MM.1S (cell line): ENCODE measurements at regions not wholly inside any gene's neighbourhood (a gene's known extent, or its start where the extent isn't known, plus 50 kb on each side); places are given as distances from the start of the nearest gene placed in this dataset.

Experiments
- DNase-seq: peaks from one replicate; pipeline ENCODE4 v3.0.0-alpha.2; 2015
- H2AFZ ChIP-seq: fragments of 300-600 bp; sonication (generic); 2 replicates; pipeline ENCODE4 v1.6.0; 2016; ENCODE audit warnings: antibody characterized with exemption, low read length
- H3F3A ChIP-seq: fragments of 300-600 bp; sonication (generic); 2 replicates; pipeline ENCODE4 v1.6.1; 2016; ENCODE audit warnings: mild to moderate bottlenecking, antibody characterized with exemption, low read length, moderate library complexity, mixed read lengths; ENCODE audit not compliant: insufficient read depth
- H3K27ac ChIP-seq: fragments of 300-600 bp; sonication (generic); 2 replicates; pipeline ENCODE4 v1.5.1; 2016; ENCODE audit warnings: mild to moderate bottlenecking, low read length
- H3K27me3 ChIP-seq: fragments of 300-600 bp; sonication (generic); replicated peaks from 2 replicates; pipeline ENCODE4 v1.6.0; 2016; ENCODE audit warnings: low read length; ENCODE audit not compliant: insufficient read depth
- H3K36me3 ChIP-seq: fragments of 300-600 bp; sonication (generic); replicated peaks from 2 replicates; pipeline ENCODE4 v1.6.1; 2016; ENCODE audit warnings: mild to moderate bottlenecking, low read length, mixed read lengths; ENCODE audit not compliant: insufficient read depth
- H3K4me1 ChIP-seq: fragments of 300-600 bp; sonication (generic); 2 replicates; pipeline ENCODE4 v1.6.1; 2016; ENCODE audit warnings: low read length, mixed read lengths
- H3K4me2 ChIP-seq: fragments of 300-600 bp; sonication (generic); 2 replicates; pipeline ENCODE4 v1.6.0; 2016; ENCODE audit warnings: low read depth, low read length
- H3K4me3 ChIP-seq: fragments of 300-600 bp; sonication (generic); 2 replicates; pipeline ENCODE4 v1.5.1; 2016; ENCODE audit warnings: low read length, mixed read lengths
- H3K79me2 ChIP-seq: fragments of 300-600 bp; sonication (generic); 2 replicates; pipeline ENCODE4 v1.6.1; 2016; ENCODE audit warnings: mixed run types, low read length, mixed read lengths
- H3K9ac ChIP-seq: fragments of 300-600 bp; sonication (generic); 2 replicates; pipeline ENCODE4 v1.6.1; 2016; ENCODE audit warnings: low read length, mixed read lengths
- H3K9me2 ChIP-seq: fragments of 300-600 bp; sonication (generic); replicated peaks from 2 replicates; pipeline ENCODE4 v1.6.1; 2016; ENCODE audit warnings: mild to moderate bottlenecking, low read length, mixed read lengths; ENCODE audit not compliant: insufficient read depth
- H3K9me3 ChIP-seq: fragments of 300-600 bp; sonication (generic); replicated peaks from 2 replicates; pipeline ENCODE4 v1.6.1; 2016; ENCODE audit warnings: mild to moderate bottlenecking, low read length, mixed read lengths; ENCODE audit not compliant: insufficient read depth
- H4K20me1 ChIP-seq: fragments of 300-600 bp; sonication (generic); 2 replicates; pipeline ENCODE4 v1.6.1; 2016; ENCODE audit warnings: mild to moderate bottlenecking, low read length, moderate library complexity, mixed read lengths; ENCODE audit not compliant: insufficient read depth
- EZH2 ChIP-seq: fragments of 300-600 bp; sonication (generic); optimal IDR thresholded peaks from 2 replicates; pipeline ENCODE3; 2017; ENCODE audit warnings: low read depth, mild to moderate bottlenecking, antibody characterized with exemption, low read length, mixed read lengths
- EZH2phosphoT487 ChIP-seq: fragments of 300-600 bp; sonication (generic); IDR thresholded peaks from 2 replicates; pipeline ENCODE4 v1.6.1; 2018; ENCODE audit warnings: antibody characterized with exemption, low read length
- TF ChIP-seq, protein P1 (sequence below): fragments of 300-600 bp; sonication (generic); IDR thresholded peaks from 2 replicates; pipeline ENCODE4 v1.5.1; 2016; ENCODE audit warnings: antibody characterized with exemption, low read length, mixed read lengths

- Histone ChIP-seq H3K27ac (no peak overlapping the region), H3K9me3 (no peaks in the 10 kb centered on the region), H3K79me2 (no peaks in the 10 kb centered on the region), H3K36me3 (no peaks in the 10 kb centered on the region), H3F3A (no peaks in the 10 kb centered on the region), H3K9ac (no peak overlapping the region), H3K27me3 (no peaks in the 10 kb centered on the region), H2AFZ (no peak overlapping the region), H3K4me2 (no peak overlapping the region), H4K20me1 (no peaks in the 10 kb centered on the region), H3K4me1 (no peaks in the 10 kb centered on the region), H3K4me3 (no peak overlapping the region), H3K9me2 (no peaks in the 10 kb centered on the region)
- DNase-seq: no peak
- TF ChIP-seq EZH2phosphoT487 (no peak), EZH2 (no peak)
- TF ChIP-seq, protein P1, sequence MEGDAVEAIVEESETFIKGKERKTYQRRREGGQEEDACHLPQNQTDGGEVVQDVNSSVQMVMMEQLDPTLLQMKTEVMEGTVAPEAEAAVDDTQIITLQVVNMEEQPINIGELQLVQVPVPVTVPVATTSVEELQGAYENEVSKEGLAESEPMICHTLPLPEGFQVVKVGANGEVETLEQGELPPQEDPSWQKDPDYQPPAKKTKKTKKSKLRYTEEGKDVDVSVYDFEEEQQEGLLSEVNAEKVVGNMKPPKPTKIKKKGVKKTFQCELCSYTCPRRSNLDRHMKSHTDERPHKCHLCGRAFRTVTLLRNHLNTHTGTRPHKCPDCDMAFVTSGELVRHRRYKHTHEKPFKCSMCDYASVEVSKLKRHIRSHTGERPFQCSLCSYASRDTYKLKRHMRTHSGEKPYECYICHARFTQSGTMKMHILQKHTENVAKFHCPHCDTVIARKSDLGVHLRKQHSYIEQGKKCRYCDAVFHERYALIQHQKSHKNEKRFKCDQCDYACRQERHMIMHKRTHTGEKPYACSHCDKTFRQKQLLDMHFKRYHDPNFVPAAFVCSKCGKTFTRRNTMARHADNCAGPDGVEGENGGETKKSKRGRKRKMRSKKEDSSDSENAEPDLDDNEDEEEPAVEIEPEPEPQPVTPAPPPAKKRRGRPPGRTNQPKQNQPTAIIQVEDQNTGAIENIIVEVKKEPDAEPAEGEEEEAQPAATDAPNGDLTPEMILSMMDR: no peak
These were observed 2044.9 kb upstream of the CDH6 start for GRCh38 chr5:29148581-29148980.

DNA sequence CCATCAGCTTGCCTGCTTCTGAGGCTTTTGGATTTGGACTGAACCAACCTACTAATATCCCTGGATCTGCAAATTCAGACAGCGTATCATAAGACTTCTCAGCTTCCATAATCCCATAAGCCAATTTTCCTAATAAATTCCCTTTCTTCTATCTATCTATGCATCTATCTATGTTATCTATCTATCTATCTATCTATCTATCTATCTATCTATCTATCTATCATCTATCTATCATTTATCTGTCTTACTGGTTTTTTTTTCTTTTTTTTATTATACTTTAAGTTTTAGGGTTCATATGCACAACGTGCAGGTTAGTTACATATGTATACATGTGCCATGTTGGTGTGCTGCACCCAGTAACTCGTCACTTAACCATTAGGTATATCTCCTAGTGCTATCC, 2045.4 kb upstream of the CDH6 start:
- Histone ChIP-seq H3K9ac (no peak overlapping the region), H3K4me3 (no peak overlapping the region), H3K9me2 (no peaks in the 10 kb centered on the region), H3K9me3 (no peaks in the 10 kb centered on the region), H3K4me2 (no peak overlapping the region), H2AFZ (no peak overlapping the region), H3K79me2 (no peaks in the 10 kb centered on the region), H3K27me3 (no peaks in the 10 kb centered on the region), H4K20me1 (no peaks in the 10 kb centered on the region), H3F3A (no peaks in the 10 kb centered on the region), H3K27ac (no peak overlapping the region), H3K36me3 (no peaks in the 10 kb centered on the region), H3K4me1 (no peaks in the 10 kb centered on the region)
- no peak for TF ChIP-seq EZH2phosphoT487
- TF ChIP-seq EZH2: no peak
- TF ChIP-seq, protein P1: no peak
- DNase-seq: no peak

DNA sequence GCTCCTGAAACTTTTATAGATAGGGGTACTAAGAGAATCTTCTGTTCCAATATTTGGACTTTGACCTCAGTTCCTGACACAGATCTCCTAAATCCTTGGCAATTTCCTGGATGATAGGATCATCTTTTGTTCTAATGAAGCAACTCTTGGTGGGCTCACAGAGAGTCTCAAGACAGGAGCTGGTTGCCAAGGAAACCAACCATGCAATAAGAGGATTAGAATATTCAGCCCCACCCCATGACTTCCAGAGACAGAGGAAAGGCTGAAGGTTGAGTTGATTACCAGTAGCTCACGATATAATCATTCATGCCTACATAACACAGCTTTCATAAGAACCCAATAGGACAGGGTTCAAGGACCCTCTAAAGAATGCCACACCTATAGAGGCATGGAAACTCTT, 2050.2 kb upstream of the CDH6 start:
- no peak overlapping the region for H3K27ac ChIP-seq
- H3K4me1 ChIP-seq: no peaks in the 10 kb centered on the region
- no peaks in the 10 kb centered on the region for H4K20me1 ChIP-seq
- no peaks in the 10 kb centered on the region for H3K9me2 ChIP-seq
- H3K27me3 ChIP-seq: no peaks in the 10 kb centered on the region
- no peaks in the 10 kb centered on the region for H3F3A ChIP-seq
- no peak overlapping the region for H3K9ac ChIP-seq
- no peak for DNase-seq
- no peak overlapping the region for H3K4me3 ChIP-seq
- H2AFZ ChIP-seq: no peak overlapping the region
- no peaks in the 10 kb centered on the region for H3K79me2 ChIP-seq
- H3K4me2 ChIP-seq: no peak overlapping the region
- no peaks in the 10 kb centered on the region for H3K9me3 ChIP-seq
- H3K36me3 ChIP-seq: no peaks in the 10 kb centered on the region
- no peak for TF ChIP-seq EZH2phosphoT487
- TF ChIP-seq, protein P1: no peak
- no peak for TF ChIP-seq EZH2

DNA sequence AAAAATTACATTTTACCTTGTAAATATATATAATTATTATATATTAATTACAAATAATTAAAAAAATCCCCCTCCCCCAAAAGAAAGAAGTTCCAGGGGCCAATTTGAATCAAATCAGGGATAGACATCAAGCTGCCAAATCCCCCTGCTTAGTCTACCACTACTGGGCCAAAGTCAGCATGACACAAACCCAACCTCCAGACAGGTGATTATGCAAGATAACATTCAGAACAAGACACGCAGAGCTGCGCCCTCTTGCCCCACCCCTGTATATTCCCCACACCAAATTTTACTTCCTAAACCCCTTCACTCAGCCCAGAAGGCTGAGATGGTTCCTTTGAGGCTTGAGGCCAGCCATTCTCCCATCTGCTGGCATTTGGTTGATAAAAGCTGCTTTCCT, 2059.1 kb upstream of the CDH6 start:
- no peak for DNase-seq

More for the DNA sequence above, 2059.1 kb upstream of the CDH6 start:
- no peak overlapping the region for H3K9ac ChIP-seq
- H4K20me1 ChIP-seq: no peaks in the 10 kb centered on the region
- no peaks in the 10 kb centered on the region for H3K79me2 ChIP-seq
- no peak overlapping the region for H2AFZ ChIP-seq
- H3K4me3 ChIP-seq: no peak overlapping the region
- no peak overlapping the region for H3K27ac ChIP-seq
- no peaks in the 10 kb centered on the region for H3F3A ChIP-seq
- no peaks in the 10 kb centered on the region for H3K27me3 ChIP-seq
- H3K9me3 ChIP-seq: no peaks in the 10 kb centered on the region
- TF ChIP-seq, protein P1: no peak
- no peak for TF ChIP-seq EZH2
- no peak for TF ChIP-seq EZH2phosphoT487
- H3K36me3 ChIP-seq: no peaks in the 10 kb centered on the region
- no peaks in the 10 kb centered on the region for H3K9me2 ChIP-seq
- H3K4me1 ChIP-seq: no peaks in the 10 kb centered on the region
- no peak overlapping the region for H3K4me2 ChIP-seq
